HUES64 (cell line): ENCODE measurements at regions not wholly inside any gene's neighbourhood (a gene's known extent, or its start where the extent isn't known, plus 50 kb on each side); places are given as distances from the start of the nearest gene placed in this dataset.

Experiments
- H3K27ac ChIP-seq: 2 replicates; pipeline ENCODE4 v1.7.0; 2013; ENCODE audit warnings: low read depth, low read length, inconsistent platforms
- H3K27me3 ChIP-seq: 2 replicates; pipeline ENCODE4 v1.6.1; 2013; ENCODE audit warnings: mild to moderate bottlenecking, low read length; ENCODE audit not compliant: insufficient read depth
- H3K36me3 ChIP-seq: 2 replicates; pipeline ENCODE4 v1.6.1; 2013; ENCODE audit warnings: mild to moderate bottlenecking, low read length; ENCODE audit not compliant: insufficient read depth
- H3K4me1 ChIP-seq: 2 replicates; pipeline ENCODE4 v1.6.1; 2013; ENCODE audit warnings: mild to moderate bottlenecking, low read length, moderate library complexity; ENCODE audit not compliant: insufficient read depth
- H3K4me3 ChIP-seq: 2 replicates; pipeline ENCODE4 v1.5.1; 2013; ENCODE audit warnings: mild to moderate bottlenecking, low read length, moderate library complexity
- H3K9ac ChIP-seq: 2 replicates; pipeline ENCODE4 v1.6.1; 2013; ENCODE audit warnings: mild to moderate bottlenecking, low read depth, low read length
- H3K9me3 ChIP-seq: 2 replicates; pipeline ENCODE4 v1.6.1; 2013; ENCODE audit warnings: low read depth, low read length; ENCODE audit not compliant: insufficient read depth
- WGBS: fragments of 150-250, 120-280 bp; methylation state at CpG from one replicate; pipeline ENCODE4 v1.1.7; 2013; ENCODE audit warnings: missing lambda C conversion rate; 5-methylcytosine and 5-hydroxymethylcytosine counted together

GRCh38 chr1:185681034-185681633 lies 53.1 kb upstream of the HMCN1 start:
- H3K27ac ChIP-seq: no peak overlapping the region
- H3K4me1 ChIP-seq: 0 out of 2 replicates have a peak, but pooled peaks cover 6% of the 10 kb centered on the region
- peaks cover 10% of the 10 kb centered on the region; the same call in 1 of the 2 replicates for H3K27me3 ChIP-seq
- no peaks in the 10 kb centered on the region for H3K36me3 ChIP-seq
- no peak overlapping the region for H3K9ac ChIP-seq
- no peaks in the 10 kb centered on the region for H3K9me3 ChIP-seq
- H3K4me3 ChIP-seq: no peak overlapping the region
- WGBS: 66% methylated on average over 2 of the region's 2 CpGs

- 0 out of 2 replicates have a peak, but pooled peaks cover 6% of the 10 kb centered on the region for H3K4me1 ChIP-seq
- H3K9me3 ChIP-seq: no peaks in the 10 kb centered on the region
- peaks cover 10% of the 10 kb centered on the region; the same call in 1 of the 2 replicates for H3K27me3 ChIP-seq
- H3K4me3 ChIP-seq: no peak overlapping the region
- no peaks in the 10 kb centered on the region for H3K36me3 ChIP-seq
- no peak overlapping the region for H3K9ac ChIP-seq
- H3K27ac ChIP-seq: no peak overlapping the region
- WGBS: 80% methylated on average over 4 of the region's 4 CpGs
These were observed 53.7 kb upstream of the HMCN1 start for GRCh38 chr1:185680453-185680852.

DNA sequence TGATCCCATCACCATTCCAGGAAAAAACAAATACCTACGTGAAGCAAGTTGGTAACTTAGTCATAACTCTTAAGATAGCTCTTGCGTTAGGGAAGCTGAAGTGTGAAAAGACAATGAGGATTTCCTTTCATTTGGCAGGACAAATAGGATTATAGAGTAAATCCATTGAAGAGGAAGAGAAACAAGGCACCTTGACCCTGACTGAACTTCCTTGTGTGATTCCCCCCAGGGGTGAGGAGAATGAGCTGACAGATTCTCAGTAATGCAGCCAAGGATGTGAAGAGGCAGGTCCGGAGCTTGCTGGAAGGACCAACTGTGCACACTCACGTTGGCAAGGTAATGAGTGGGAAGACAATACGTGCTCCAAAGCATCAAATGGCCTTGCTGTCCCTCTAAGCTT lies 55.0 kb upstream of the HMCN1 start:
- H3K27ac ChIP-seq: no peak overlapping the region
- no peaks in the 10 kb centered on the region for H3K9me3 ChIP-seq
- no peaks in the 10 kb centered on the region for H3K36me3 ChIP-seq
- H3K27me3 ChIP-seq: peaks cover 10% of the 10 kb centered on the region; the same call in 1 of the 2 replicates
- H3K9ac ChIP-seq: no peak overlapping the region
- peaks cover 7% of the 10 kb centered on the region; the same call in 1 of the 2 replicates for H3K4me1 ChIP-seq
- 46% methylated on average over 5 of the region's 5 CpGs for WGBS
- H3K4me3 ChIP-seq: no peak overlapping the region

- Histone ChIP-seq H3K27ac (no peak overlapping the region), H3K4me1 (peaks cover 10% of the 10 kb centered on the region; the same call in 1 of the 2 replicates), H3K9ac (no peak overlapping the region), H3K36me3 (no peaks in the 10 kb centered on the region), H3K9me3 (no peaks in the 10 kb centered on the region), H3K4me3 (no peak overlapping the region), H3K27me3 (peaks cover 10% of the 10 kb centered on the region; the same call in 1 of the 2 replicates)
- 86% methylated on average over 1 of the region's 1 CpG for WGBS
These were observed 57.2 kb upstream of the HMCN1 start for GRCh38 chr1:185676969-185677368.

DNA sequence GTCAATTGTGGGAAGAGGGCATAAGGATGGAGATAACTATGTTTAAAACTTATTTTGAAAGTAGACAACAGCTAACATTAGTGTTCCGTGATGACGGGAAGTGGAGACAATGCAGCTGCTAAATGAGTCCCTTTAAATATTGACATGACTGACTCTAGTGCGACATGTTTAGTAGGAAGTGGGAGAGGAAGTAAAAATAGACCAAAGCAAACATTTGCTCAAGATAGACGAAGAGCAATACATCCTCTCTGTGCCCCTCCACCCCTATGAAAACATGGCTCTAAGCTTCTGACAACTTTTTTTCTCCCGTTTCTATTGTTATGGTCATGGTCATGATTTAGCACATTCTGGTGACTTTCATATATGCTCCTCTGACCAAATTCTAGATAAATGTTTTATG lies 60.0 kb upstream of the HMCN1 start:
- Histone ChIP-seq H3K27ac (no peak overlapping the region), H3K4me3 (no peak overlapping the region), H3K36me3 (no peaks in the 10 kb centered on the region), H3K4me1 (peaks cover 9% of the 10 kb centered on the region; the same call in 1 of the 2 replicates), H3K9ac (no peak overlapping the region), H3K9me3 (no peaks in the 10 kb centered on the region), H3K27me3 (peaks cover 5% of the 10 kb centered on the region; the same call in 1 of the 2 replicates)
- WGBS: 81% methylated on average over 5 of the region's 5 CpGs

- 98% methylated on average over 3 of the region's 3 CpGs for WGBS
- H3K27ac ChIP-seq: no peak overlapping the region
- no peaks in the 10 kb centered on the region for H3K27me3 ChIP-seq
- no peak overlapping the region for H3K9ac ChIP-seq
- H3K4me1 ChIP-seq: peaks cover 7% of the 10 kb centered on the region; the same call in 1 of the 2 replicates
- no peaks in the 10 kb centered on the region for H3K36me3 ChIP-seq
- H3K9me3 ChIP-seq: no peaks in the 10 kb centered on the region
- H3K4me3 ChIP-seq: no peak overlapping the region
These were observed 61.4 kb upstream of the HMCN1 start for GRCh38 chr1:185672719-185673360.

DNA sequence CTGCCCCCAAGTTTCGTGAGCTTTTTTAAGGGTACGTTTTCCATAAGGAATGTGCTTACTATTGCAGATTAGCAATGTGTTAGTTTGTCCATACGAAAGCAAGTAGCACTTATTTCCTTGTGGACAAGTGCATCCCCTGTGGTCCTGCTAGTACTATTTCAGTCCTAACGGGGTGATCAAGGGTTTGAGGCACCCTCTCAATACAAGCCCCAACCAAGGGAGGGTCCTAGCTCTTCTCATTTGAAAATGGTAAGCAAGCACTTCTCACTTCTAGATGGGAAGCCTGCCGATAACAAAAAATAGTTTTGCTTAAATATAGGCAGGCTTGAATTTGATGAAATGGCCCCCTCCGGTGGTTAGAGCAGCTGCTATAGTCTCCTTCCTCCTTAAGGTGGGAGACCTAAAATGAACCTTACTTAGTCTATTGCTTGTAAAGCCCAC lies 64.0 kb upstream of the HMCN1 start:
- Histone ChIP-seq H3K4me3 (no peak overlapping the region), H3K36me3 (no peaks in the 10 kb centered on the region), H3K9ac (no peak overlapping the region), H3K9me3 (no peaks in the 10 kb centered on the region), H3K4me1 (peaks cover 18% of the 10 kb centered on the region; the same call in 1 of the 2 replicates), H3K27me3 (no peaks in the 10 kb centered on the region), H3K27ac (no peak overlapping the region)
- WGBS: 71% methylated on average over 6 of the region's 6 CpGs

GRCh38 chr1:185668013-185668412 lies 66.2 kb upstream of the HMCN1 start:
- Histone ChIP-seq H3K4me3 (no peak overlapping the region), H3K9ac (no peak overlapping the region), H3K4me1 (peaks cover 14% of the 10 kb centered on the region; the same call in 1 of the 2 replicates)

GRCh38 chr1:185666582-185666981 lies 67.6 kb upstream of the HMCN1 start:
- no peak overlapping the region for H3K27ac ChIP-seq

More at GRCh38 chr1:185668013-185668412, 66.2 kb upstream of the HMCN1 start:
- Histone ChIP-seq H3K27ac (no peak overlapping the region), H3K36me3 (no peaks in the 10 kb centered on the region), H3K27me3 (no peaks in the 10 kb centered on the region), H3K9me3 (no peaks in the 10 kb centered on the region)

DNA sequence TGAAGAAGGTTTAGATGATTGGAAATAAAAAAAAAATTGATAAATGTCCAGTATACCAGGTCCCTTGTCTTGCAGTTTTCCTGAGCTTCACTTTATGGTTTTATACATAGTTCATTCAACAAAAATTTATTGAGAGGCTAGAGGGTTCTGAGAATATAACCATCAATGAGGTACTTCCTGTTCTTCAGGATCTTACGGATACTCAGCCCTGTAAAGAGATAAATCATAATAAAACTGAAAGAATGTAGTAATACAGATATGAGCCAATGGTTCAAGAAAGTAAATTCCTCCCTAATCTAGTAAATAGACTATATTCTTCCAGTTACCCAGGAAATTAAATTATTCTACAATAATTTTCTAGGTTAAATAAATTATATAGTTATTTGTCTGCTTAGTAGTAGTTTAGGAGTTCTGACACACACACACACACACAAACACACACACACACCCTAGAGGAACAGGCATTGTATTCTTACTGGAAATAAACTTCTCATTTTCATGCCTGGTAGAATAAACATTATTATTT lies 70.4 kb upstream of the HMCN1 start:
- no peaks in the 10 kb centered on the region for H3K36me3 ChIP-seq
- no peak overlapping the region for H3K27ac ChIP-seq
- no CpG with 5 or more reads among the region's 1 CpG for WGBS
- no peaks in the 10 kb centered on the region for H3K27me3 ChIP-seq
- peaks cover 24% of the 10 kb centered on the region for H3K4me1 ChIP-seq
- no peak overlapping the region for H3K4me3 ChIP-seq
- no peak overlapping the region for H3K9ac ChIP-seq
- H3K9me3 ChIP-seq: no peaks in the 10 kb centered on the region

More at GRCh38 chr1:185666582-185666981, 67.6 kb upstream of the HMCN1 start:
- Histone ChIP-seq H3K4me3 (no peak overlapping the region), H3K9ac (no peak overlapping the region), H3K36me3 (no peaks in the 10 kb centered on the region), H3K9me3 (no peaks in the 10 kb centered on the region), H3K27me3 (no peaks in the 10 kb centered on the region), H3K4me1 (peaks cover 27% of the 10 kb centered on the region)
- WGBS: 84% methylated on average over 2 of the region's 2 CpGs

DNA sequence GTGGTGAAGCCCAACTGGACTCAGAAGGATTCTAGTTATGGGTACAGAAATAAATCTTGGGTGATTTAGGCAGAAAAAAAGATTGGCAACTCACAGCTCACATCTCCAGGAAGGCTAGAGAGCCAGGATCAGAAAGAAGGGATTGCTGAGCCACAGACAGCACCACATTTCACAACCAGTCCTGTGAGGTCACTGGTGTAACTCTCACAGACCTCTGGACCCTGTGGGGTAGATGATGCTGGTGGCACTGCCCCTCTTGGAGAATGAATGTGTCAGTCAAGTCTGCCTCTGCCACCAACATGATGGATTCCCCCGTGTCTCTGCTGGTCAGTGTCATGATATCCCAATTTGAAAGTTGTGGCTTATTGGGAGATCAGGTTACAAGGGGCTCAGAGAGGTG lies 70.9 kb upstream of the HMCN1 start:
- H3K4me3 ChIP-seq: no peak overlapping the region
- H3K36me3 ChIP-seq: no peaks in the 10 kb centered on the region
- H3K9me3 ChIP-seq: no peaks in the 10 kb centered on the region
- 63% methylated on average over 1 of the region's 1 CpG for WGBS
- peaks cover 24% of the 10 kb centered on the region for H3K4me1 ChIP-seq
- no peaks in the 10 kb centered on the region for H3K27me3 ChIP-seq
- H3K9ac ChIP-seq: no peak overlapping the region
- H3K27ac ChIP-seq: no peak overlapping the region
